K562 (cell line): ENCODE measurements at regions not wholly inside any gene's neighbourhood (a gene's known extent, or its start where the extent isn't known, plus 50 kb on each side); places are given as distances from the start of the nearest gene placed in this dataset.

ENCODE experiments used
- ATF3 ChIP-seq, 2 experiments: fragments of 450-650 bp in 1 of 2; sonication (generic) in 1 of 2; formaldehyde crosslinking in 1 of 2; IDR thresholded peaks in 1 of 2; conservative IDR thresholded peaks in 1 of 2; 2 replicates each; pipeline versions ENCODE4 v1.6.1 to v1.8.1; 2016 to 2023; ENCODE audit warnings: mild to moderate bottlenecking in 2 of 2, moderate library complexity in 2 of 2, inconsistent platforms in 1 of 2, missing genetic modification reagents in 1 of 2
- CREB1 ChIP-seq, 2 experiments: sonication (generic) in 1 of 2; formaldehyde crosslinking in 1 of 2; IDR thresholded peaks; 2 replicates each; pipeline versions ENCODE4 v1.6.1 to v1.8.0; 2012 to 2022; ENCODE audit warnings: inconsistent platforms in 1 of 2, mild to moderate bottlenecking in 1 of 2, missing genetic modification reagents in 1 of 2, moderate library complexity in 1 of 2
- CREB5 ChIP-seq: fragments of 250-450 bp; sonication (Bioruptor Pico); IDR thresholded peaks from 2 replicates; pipeline ENCODE4 v1.5.0; 2020; ENCODE audit warnings: mild to moderate bottlenecking
- CTCF ChIP-seq, 3 experiments: IDR thresholded peaks in 2 of 3; conservative IDR thresholded peaks in 1 of 3; 2 replicates each; pipeline ENCODE4 v1.5.1; 2011 to 2012; ENCODE audit warnings: low read length in 3 of 3, mild to moderate bottlenecking in 3 of 3, control low read depth in 2 of 3, improper control_type of control experiment in 1 of 3, inconsistent platforms in 1 of 3, low read depth in 1 of 3, mixed read lengths in 1 of 3, moderate library complexity in 1 of 3; ENCODE audit not compliant: insufficient read depth in 2 of 3
- ELF4 ChIP-seq: fragments of 450-650 bp; formaldehyde crosslinking; IDR thresholded peaks from 2 replicates; pipeline ENCODE4 v1.4.0; 2022; ENCODE audit warnings: missing genetic modification characterization
- HDAC2 ChIP-seq: fragments of 450-650 bp; IDR thresholded peaks from 2 replicates; pipeline ENCODE4 v1.6.1; 2016; ENCODE audit warnings: mild to moderate bottlenecking
- HEY1 ChIP-seq: fragments of 250-450 bp; sonication (Bioruptor Pico); IDR thresholded peaks from 2 replicates; pipeline ENCODE4 v1.5.0; 2020; ENCODE audit warnings: mild to moderate bottlenecking, moderate library complexity, borderline replicate concordance
- MEF2D ChIP-seq: conservative IDR thresholded peaks from 2 replicates; pipeline ENCODE4 v1.6.1; 2016; ENCODE audit warnings: low read depth, missing genetic modification characterization, missing compliant biosample characterization
- POLR2A ChIP-seq: fragments of 450-650 bp; conservative IDR thresholded peaks from 2 replicates; pipeline ENCODE4 v1.6.1; 2016
- TCF7L2 ChIP-seq: fragments of 150-350 bp; IDR thresholded peaks from 2 replicates; pipeline ENCODE4 v1.6.1; 2016; ENCODE audit warnings: low read depth, mild to moderate bottlenecking, low read length, moderate library complexity
- ZBTB33 ChIP-seq: sonication (generic); formaldehyde crosslinking; IDR thresholded peaks from 2 replicates; pipeline ENCODE4 v1.8.1; 2023; ENCODE audit warnings: mild to moderate bottlenecking, missing genetic modification reagents
- ZKSCAN1 ChIP-seq: fragments of 150-350 bp; IDR thresholded peaks from 2 replicates; pipeline ENCODE4 v1.6.1; 2016; ENCODE audit warnings: low read depth, low read length

GRCh38 chr18:1102848-1103247 lies 198.2 kb downstream of the ADCYAP1 start:
- TF ChIP-seq POLR2A (no peak), TCF7L2 (no peak), MEF2D (tag) (no peak), CREB5 (CRISPR knock-in tag) (no peak), HEY1 (CRISPR knock-in tag) (no peak), ATF3 (IDR thresholded peaks at IDR 0.05) (no peak), ATF3 (CRISPR knock-in tag; conservative IDR thresholded peaks at IDR 0.05) (no peak), CTCF (IDR thresholded peaks at IDR 0.05 in 2 of 3, conservative IDR thresholded peaks at IDR 0.05 in 1 of 3; ENCODE audit: insufficient read depth in 2 of 3, low read depth in 1 of 3, low read length in 3 of 3) (no peak), ZBTB33 (CRISPR knock-in tag) (no peak), ZKSCAN1 (no peak), HDAC2 (no peak), ELF4 (CRISPR knock-in tag) (no peak), CREB1 (IDR thresholded peaks at IDR 0.05) (no peak), CREB1 (CRISPR knock-in tag; IDR thresholded peaks at IDR 0.05) (no peak)
